CD4-positive, alpha-beta T cell treated with Interleukin-1 beta for 1 hour (primary cell): ENCODE measurements at regions not wholly inside any gene's neighbourhood (a gene's known extent, or its start where the extent isn't known, plus 50 kb on each side); places are given as distances from the start of the nearest gene placed in this dataset.

Experiments used
- DNase-seq, 2 donors: peaks; one replicate each; pipeline ENCODE4 v3.0.0-alpha.2; 2020 to 2022

DNA sequence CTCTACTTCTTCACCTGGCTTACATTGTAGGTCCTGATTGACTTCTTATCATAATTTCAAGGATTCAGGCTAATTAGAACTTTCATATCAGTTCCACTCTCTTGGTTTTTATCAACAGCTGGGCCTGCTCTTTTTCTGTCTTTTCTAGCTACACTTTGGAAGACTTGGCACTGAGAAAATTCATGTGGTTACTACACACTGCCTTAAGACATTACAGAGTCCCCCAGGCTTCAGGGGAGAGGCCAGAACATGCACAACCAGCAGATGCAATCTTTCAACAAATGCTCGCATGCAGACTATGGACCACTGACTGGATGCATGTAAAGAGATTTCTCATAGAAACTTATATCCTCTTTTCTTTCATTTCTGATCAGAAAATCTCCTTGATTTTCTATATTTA is 423.5 kb downstream of the TUSC7 start:
- no peak for DNase-seq

DNA sequence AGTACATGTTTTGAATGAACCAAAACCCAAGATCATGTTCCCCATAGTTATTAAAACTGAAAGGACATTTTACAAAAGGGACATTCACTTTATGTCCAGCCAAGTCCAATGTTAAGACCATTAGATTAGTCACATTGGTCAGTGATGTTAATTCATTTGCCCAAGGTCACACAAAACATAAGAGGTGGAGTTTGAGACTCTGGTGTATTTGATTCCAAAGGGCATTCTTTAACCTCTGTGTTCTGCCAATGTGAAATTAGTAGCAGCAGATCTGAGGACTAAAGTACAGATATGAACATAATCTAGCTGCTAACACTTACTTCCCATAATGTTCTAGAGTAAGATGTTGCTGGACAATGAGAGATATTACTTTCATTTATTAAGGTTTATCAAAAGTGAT is 425.6 kb downstream of the TUSC7 start:
- no peak for DNase-seq

DNA sequence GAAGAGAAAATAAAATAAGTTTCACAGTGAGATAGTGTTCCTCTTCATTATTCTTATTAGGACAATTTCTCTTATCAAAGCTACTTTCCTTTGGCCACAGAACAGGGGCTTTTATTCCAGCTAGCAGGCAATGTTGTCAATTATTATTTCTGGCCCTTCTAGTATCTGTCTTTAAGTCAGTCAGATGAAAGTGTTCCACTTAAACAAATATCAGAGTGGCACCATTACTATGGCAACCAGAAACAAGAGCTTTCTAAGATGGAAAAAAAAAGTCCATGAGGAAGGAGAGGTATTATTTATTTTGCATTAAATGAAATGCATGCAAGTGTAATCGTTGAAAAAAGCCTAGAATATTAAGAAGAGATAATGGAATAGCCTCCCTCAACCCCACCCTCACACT is 426.4 kb downstream of the TUSC7 start:
- no peak for DNase-seq

DNA sequence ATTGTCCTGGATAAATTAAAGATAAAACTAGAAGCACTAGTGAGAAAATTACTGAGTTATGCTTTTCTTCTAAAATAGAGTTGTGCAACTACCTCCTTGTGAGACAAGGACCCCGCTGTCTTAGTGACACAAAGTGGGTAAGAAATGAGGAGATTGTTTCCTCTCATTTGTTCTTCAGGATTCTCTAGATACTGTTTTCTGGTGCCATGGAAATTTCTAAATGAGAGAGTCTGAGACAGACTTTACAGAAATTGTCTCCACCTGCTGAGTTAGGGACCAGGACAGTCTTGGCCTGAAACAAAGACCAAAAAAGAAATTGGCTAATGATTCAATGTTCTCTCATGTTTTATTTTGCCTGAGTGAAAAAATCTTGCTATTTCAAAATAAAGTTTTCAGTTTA is 427.5 kb downstream of the TUSC7 start:
- no peak for DNase-seq

DNA sequence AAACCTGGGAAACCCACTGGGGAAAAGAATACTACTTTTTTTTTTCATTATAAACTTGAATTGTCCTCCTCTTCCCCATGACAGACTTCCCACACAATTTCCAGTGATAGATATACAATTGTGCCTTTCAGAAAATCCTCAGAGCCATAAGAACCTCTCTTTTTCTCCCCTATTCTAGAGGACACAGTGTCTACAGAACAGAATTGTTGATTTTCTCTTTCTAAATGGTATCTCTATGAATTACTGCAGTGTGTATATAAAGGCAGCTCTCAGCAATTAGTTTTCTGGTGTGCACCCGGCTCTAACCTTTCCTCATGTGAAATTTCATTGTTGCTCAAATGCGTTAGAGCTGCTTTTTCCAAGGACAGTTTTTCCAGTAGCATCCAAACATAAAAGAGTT is 430.1 kb downstream of the TUSC7 start:
- DNase-seq, result no peak

DNA sequence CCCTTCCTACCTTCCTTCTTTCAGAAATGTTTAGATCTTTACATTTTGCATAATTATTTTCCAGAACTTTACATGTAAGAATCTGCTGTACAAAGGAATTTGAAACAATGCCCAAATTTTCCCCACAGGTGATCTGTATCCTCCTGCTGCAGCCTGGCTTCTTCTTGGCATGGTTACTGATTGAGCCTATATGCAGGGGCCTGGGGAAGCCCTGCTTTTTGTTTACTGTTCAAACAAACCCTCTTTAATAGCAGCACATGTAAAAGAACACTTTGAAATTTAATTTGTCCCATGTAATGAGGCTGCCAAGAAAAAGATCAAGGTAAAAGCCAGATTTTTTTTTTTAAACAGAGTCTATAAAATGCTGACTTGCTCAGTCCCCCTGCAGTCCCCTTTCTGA is 432.2 kb downstream of the TUSC7 start:
- DNase-seq, result no peak

DNA sequence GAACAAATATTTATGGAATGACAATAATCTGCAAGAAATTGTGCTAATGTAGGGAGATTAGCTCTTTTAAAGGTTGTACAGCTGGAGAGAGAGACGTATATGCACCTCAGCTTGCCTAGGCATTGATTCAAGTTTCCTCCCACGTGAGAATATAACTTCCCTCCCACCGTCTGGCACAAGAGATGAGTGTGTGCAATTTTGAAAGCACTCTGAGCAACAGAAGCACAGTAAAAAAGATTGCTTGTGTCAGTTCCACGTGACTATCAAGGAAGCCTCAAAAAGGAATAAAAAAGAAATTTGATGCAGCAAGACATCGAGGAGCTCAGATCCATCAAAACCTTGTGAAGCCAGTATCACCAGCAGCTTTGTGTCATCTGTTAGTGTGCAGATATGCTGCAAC is 435.3 kb downstream of the TUSC7 start:
- DNase-seq, result no peak

DNA sequence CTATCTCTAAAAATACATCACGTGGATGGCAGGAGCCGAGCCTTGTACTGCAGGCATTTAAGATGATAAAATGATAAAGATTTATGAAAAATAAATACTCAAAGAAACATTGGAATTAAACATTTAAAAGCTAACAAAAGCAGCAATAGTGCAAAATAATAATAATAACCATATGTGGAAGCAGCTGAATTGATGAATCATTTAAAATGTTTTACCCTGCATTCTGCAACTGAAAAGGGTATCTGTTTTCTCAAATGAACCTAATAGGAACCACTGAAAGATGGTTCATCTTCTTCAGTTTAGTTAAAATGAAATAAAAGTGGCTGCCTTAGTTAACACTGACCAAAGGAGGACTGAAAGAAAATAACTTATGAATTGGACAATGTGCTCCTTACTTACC is 436.1 kb downstream of the TUSC7 start:
- DNase-seq, result no peak

DNA sequence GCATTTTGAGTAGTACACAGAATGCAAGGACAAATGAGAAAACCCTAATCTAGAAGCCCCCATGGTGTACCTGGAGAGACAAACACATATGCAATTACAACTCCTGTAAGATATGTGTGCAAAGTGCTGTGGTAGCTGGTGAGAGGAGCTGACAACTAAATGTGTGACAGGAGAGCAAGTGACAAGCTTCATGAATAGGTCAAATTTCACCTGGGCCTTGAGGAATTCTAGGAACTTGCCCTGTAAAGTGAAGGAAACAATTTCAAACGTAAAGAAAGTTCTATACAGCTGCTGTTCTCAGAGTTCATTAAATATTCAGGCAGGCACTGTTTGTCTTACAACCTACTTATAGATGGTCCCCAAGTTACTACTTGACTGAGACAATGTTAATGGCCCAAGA is 437.0 kb downstream of the TUSC7 start:
- DNase-seq, result no peak

DNA sequence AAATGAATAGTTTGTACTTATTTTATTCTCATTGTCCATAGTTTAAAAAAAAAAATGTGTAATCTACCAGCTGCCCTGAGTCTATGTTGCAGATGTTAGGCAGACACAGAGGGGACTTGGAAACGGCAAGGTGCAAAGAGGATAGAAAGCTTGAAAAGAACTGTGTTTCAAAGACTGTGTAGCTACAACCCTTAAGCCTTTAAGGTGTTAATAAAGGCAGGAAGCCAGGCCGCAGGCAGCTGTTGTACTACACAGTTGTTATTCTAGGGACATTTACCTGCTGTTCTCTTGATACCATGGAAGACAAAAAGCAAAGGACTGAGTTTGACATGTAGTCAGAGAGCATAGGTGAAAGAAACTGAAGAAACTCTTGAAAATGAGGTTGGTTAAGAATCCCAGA is 440.0 kb downstream of the TUSC7 start:
- no peak for DNase-seq

DNA sequence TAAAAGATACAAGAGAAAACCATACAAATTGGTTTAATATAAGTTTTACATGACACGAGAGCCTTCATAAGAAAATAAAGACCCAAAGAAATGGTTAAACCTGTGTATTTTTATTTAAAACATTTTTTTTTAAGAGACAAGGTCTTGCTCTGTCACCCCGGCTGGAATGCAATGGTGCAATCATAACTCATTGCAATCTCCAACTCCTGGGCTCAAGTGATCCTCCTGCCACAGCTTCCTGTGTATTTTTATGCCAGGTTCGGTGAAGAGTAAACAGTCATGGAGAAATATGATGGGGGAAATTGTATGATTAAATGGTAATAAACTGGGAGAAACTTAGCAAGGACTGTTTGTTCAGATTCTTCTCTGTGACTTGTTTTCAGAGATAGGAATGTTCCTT is 441.0 kb downstream of the TUSC7 start:
- DNase-seq, result no peak

DNA sequence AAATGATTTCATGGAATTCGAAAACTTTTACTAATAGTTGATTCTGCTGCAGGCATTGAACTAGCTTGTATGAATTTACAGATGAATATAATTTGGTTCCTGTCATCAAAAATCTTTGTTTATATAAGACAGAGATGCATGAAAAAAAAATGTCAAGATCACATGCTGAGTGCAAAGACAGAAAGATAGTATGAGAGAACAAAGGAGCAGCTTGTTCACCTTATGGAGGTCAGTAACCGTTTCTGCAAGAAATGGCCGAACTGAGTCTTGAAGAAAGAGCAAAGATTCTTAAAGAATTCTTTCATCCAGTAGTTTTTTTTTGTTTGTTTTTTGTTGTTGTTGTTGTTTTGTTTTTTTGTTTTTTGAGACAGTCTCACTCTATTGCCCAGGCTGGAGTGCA is 450.6 kb downstream of the TUSC7 start:
- DNase-seq, result no peak

DNA sequence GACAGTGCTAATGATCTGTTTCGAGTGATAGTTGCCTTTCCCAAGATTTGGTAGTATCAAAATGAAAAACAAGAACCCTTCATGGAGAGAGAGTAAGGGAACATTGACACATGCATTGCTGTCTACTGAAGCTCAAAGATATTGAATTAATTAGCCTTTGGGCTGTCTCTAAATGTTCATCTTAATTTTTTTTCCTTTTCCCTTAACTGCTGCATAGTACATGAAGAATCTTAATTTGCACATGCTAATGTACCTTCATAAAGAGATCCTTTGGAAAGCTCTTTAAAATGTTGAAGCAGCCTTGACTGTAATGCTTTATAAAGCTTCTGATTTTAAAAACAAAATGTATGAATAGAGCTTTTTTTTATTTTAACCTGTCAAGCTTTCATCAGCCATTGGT is 452.2 kb downstream of the TUSC7 start:
- no peak for DNase-seq

DNA sequence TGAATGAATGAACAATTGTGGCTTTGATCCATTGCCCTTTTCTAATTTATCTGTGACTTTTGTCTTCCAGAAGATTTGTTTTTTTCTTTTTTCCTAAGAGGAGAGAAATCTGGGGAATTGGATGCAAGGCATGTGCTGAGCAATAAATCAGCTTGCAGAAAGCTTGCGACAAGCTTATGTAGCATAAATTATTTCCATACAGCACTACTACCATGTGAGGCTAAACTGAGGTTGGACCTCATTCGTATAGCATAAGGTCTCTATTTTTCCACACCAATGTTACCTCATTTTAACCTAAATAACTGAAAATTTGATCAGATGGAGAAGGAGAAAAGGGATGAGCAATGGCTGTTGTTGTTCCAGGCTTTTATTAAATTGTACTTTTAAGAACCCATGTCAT is 455.6 kb downstream of the TUSC7 start:
- DNase-seq, result no peak

DNA sequence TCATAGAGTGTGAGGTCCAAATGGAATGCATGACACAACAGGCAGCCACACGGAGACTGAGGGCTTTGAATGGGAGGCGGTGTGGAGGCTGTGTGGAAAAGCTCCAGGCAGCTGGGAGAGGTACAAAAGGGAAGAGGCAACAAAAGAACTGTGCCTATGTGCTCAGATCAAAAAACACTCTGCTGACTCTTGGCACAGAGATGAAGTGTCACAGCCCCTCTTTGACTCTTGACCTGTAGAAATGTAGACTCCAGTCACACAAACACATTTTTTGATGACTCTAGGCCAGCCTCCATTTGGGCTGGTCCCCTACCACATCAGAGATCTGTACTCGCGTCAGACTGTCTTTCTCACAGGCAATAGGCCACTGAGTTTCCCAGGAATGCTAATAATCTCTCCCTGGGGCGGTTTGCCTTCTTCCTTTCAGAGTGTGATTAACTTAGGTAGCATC is 456.0 kb downstream of the TUSC7 start:
- no peak for DNase-seq

DNA sequence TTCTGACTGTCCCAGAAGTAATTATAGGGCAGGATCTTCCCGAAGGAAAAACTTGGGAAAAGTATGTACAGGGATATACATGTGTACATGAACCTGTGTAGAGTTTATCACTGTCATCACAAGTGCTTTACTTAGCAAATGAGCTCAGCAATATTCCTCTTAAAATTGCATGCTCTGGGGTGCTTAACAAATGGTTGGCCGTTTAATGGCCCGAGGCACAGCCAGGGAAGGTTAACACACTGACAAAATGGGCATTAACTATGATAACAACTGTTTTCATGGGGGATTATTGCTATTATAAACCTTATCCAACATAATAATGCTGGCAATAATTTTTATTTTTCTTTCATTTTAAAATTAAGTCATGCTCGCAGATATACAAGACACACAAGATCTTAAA is 459.3 kb downstream of the TUSC7 start:
- no peak for DNase-seq

DNA sequence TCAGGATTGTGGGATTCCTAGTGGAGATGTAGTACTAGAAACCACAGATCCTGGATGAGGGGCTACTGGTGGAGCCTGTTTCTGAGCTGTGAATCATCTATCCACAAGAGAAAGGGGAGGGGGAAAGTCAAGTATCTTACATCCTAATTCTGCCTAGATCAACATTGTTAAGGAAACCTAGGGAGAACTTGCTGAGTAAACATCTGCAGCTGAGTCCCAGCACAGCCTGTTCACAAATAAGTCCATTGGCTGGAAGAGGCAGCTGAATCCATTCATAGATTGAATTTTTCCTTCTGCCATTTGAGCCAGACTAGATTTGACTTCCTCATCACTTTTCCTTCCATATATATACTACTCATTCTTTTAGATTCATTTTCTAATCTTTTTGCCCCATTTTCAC is 460.5 kb downstream of the TUSC7 start:
- no peak for DNase-seq

DNA sequence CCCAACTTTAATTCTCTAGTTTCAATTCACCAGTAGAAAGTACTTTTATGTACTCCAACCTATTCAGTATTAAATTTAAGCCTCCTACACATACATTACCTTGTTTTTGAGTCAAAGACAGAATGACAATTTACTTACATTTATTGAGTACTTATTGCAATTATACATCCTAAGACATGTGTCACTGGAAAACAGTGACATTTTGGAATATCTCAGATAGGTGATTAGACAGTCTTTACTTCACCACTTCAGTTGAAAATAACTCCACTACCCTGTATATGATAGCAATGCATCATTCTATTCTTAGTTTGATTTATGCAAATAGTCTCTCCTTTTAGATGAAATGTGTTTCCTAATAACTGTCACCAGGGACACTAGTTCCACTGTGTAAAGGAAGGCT is 461.5 kb downstream of the TUSC7 start:
- DNase-seq, result no peak

DNA sequence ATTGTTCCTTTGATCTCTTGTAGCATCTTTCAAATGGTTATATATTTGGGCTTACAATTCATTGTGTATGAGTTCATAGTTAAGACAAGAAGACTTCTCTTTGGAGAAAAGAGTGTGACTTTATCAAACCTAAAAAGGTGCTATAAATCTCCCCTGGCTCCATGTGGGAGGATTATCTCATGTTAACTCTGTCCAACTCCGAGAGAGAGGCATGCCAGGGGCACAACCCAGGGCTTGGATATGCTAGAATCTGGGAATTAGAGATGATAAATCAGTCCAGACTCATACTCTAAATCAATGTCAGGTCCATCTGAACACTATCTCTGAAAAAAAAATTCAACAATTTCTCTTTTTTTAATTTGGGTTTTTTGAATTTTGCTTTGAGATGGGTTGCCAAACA is 462.8 kb downstream of the TUSC7 start:
- DNase-seq, result no peak

DNA sequence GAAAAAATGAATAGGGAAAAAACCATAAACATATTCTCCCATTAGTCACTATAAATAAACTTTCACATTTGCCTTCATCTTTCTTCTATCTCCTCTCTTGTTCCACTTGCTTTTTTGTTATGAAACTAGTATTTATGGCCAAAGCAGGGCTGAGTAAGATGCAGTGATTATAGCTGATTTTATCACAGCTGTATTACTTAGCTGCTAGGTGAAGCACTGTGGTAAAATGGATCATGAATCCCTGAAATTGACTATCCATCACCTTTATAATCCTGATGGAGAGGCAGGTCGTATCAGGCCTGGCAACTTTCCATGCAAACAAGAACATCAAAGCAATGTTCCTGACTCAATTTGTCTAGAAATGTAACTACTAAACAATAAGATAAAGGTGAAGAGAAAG is 471.6 kb downstream of the TUSC7 start:
- DNase-seq, result no peak

DNA sequence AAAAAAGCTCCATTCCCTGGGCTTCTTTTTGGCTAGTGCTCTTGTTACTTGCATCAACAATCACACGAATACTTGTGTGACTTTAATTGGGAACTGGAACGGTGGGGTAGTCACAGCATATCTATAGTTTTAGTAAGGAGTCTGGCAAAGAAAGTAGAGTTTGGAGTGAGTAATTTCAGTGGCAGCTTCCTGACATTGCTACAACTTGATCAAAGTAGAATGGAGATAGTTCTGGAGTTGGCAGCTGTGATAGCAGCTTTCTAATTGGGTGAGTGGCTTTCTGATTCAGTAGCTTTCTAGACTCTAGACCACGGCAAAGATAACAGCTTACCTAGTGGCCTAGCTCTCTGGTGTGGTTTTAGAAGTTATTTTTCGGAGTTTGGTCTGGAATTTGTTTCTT is 475.0 kb downstream of the TUSC7 start:
- no peak for DNase-seq

DNA sequence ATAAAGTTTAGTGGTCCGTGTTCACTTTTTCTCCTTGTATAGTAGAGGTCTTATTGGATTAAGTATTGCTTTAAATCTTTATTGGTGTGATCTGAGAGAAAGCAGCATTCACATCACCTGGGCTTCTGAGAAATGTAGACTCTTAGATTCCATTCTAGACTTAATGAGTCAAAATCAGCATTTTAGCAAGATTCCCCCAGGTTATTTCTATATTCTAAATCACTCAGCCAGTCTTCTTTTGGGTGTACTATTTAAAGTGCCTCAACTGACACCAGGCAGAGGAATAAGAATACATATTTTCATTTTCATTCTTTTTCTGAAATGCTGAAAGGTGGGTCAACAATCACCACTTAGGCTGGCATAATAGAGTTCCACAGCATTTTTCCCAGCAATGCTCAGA is 481.7 kb downstream of the TUSC7 start:
- no peak for DNase-seq

DNA sequence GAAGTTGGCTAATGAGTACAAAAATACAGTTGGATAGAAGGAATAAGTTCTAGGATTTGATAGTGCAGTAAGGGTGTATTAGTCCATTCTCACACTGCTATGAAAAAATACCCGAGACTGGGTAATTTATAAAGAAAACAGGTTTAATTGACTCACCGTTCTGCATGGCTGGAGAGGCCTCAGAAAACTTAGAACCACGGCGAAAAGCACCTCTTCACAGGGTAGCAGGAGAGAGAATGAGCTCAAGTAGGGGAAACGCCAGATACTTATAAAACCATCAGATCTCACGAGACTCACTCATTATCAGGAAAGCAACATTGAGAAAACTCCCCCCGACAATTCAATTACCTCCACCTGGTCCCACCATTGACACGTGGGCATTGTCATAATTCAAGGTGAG is 483.3 kb downstream of the TUSC7 start:
- no peak for DNase-seq

DNA sequence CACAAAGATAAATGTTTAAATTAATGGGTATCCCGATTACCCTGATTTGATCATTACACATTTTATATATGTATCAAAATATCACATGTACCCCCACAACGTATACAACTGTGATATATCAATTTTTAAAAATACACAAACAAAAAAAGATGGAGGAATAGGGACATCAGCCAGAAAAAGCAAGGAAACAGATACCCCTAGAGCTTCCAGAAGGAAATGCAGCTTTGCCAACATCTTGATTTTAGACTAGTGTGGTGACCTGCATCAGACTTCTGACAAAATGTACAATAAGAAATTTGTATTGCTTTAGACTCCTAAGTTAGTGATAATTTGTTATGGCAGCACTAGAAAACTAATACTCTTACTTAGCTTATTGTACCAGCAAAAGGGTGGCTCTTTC is 483.8 kb downstream of the TUSC7 start:
- DNase-seq, result no peak

DNA sequence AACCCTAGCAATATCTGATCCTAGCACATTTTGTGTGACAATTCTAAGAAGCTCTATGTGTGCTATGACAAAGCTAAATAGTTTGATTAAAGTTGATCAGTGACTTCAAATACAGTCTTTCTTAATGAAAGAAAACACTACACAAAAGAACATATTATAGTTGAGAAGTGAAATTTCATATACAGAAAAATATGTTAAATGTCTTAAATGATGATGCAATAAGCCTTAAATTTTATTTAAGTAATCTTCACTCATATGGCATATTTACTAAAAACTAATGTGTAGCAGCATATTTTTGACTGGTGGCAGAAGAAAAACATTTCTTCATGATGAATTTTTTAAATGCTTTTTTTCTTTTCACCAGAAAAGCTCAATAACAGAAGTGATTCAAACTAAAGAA is 485.5 kb downstream of the TUSC7 start:
- DNase-seq, result no peak

DNA sequence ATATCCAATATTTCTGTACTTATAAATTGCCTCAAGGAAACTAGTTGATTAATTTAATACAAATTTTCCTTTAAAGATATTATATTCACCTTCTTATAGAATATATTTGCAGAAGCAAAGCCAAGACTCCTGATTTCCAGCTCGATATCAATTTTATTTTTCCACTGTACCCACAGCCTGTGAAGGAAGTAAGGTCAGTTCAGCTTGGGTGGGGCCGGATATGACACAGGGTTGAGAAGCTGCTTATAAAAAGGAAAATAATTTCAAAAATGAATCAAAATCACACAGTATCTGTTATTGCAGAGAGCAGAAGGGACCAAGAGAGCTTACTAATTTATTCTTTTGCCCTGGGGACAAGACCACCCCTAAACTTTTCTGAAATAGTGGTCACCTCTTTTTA is 491.4 kb downstream of the TUSC7 start:
- DNase-seq, result no peak
